Testis (tissue), 2 donors: ENCODE measurements at regions not wholly inside any gene's neighbourhood (a gene's known extent, or its start where the extent isn't known, plus 50 kb on each side); places are given as distances from the start of the nearest gene placed in this dataset.
"Not testable (repeated sequence)": the region's sequence is repeated elsewhere in the genome, so short reads cannot be mapped to it uniquely, and the experiment has no call there.

Experiments used
- DNase-seq: peaks from one replicate; pipeline ENCODE4 v3.0.0-alpha.2; 2019
- H3K27ac ChIP-seq, 2 donors: fragments of 200-600 bp; sonication (generic); one replicate each; pipeline ENCODE4 v1.5.1; 2019
- H3K27me3 ChIP-seq: fragments of 200-600 bp; sonication (generic); one replicate; pipeline ENCODE4 v1.5.1; 2019
- H3K36me3 ChIP-seq: fragments of 200-600 bp; sonication (generic); one replicate; pipeline ENCODE4 v1.5.1; 2017; ENCODE audit warnings: low read depth; ENCODE audit errors: missing control alignments
- H3K4me1 ChIP-seq: fragments of 200-600 bp; sonication (generic); one replicate; pipeline ENCODE4 v1.5.1; 2019
- H3K4me3 ChIP-seq, 2 donors: fragments of 200-600 bp; sonication (generic); one replicate each; pipeline ENCODE4 v1.5.1; 2017 to 2019
- H3K9me3 ChIP-seq: fragments of 200-600 bp; sonication (generic); one replicate; pipeline ENCODE4 v1.5.1; 2017
- CTCF ChIP-seq, 3 experiments: fragments of 450-650 bp in 2 of 3; fragments of 200-600 bp in 1 of 3; sonication (generic) in 1 of 3; IDR thresholded peaks; one replicate each; pipeline ENCODE4 v1.5.1; 2016 to 2019; ENCODE audit warnings: antibody characterized with exemption in 3 of 3, mild to moderate bottlenecking in 2 of 3, moderate library complexity in 1 of 3
- POLR2A ChIP-seq: fragments of 450-650 bp; IDR thresholded peaks from one replicate; pipeline ENCODE4 v1.6.1; 2017; ENCODE audit warnings: antibody characterized with exemption, mild to moderate bottlenecking, moderate library complexity
- WGBS, 2 donors: methylation state at CpG; one replicate each; pipeline ENCODE4 v1.1.5; 2018; 5-methylcytosine and 5-hydroxymethylcytosine counted together
- intact Hi-C: fragments of 100-400 bp; cut with DNase I; formaldehyde crosslinking; loops from one replicate; pipeline ENCODE4 v1.15.1; 2023; ENCODE audit warnings: low total_unique reads

DNA sequence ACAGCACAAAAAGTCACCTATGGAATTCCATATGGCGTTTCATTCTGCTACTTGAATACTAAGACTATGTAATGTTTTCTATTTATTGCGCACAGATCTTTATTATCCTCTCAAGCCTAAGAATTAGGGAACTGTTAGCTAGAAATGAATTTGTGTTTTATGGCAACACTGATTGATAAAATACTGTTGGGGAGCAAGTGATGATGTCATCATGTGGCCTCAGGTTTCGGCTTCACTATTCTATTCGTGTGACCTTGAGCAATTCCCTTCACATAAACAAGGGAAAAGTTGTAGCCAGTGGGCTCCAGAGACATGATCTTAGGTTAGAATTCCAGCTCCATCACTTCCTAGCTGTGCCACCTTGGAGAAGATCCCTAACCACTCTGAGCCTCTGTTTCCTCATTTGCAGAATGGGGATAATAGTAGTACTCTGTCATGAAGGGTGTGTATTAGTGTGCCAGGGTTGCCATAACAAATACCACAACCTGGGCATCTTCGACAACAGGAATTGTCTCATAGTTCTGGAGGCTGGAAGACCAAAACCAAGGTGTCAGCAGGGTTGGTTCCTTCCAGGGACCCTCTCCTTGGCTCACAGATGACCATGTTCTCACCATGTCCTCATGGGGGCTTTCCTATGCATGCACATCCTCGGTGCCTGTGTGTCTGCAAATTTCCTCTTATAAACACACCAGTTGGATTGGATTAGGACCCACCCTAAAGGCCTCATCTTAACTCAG is 371.2 kb downstream of the RRAGC start:
- H3K9me3 ChIP-seq, result no peaks in the 10 kb centered on the region
- no peak overlapping the region for H3K27ac ChIP-seq
- no peak for DNase-seq
- H3K27me3 ChIP-seq, result no peaks in the 10 kb centered on the region
- TF ChIP-seq CTCF (IDR thresholded peaks at IDR 0.05) (no peak), POLR2A (no peak)
- no peak overlapping the region for H3K4me3 ChIP-seq
- no peaks in the 10 kb centered on the region for H3K4me1 ChIP-seq
- intact Hi-C loops, result no loop called here
- no peaks in the 10 kb centered on the region for H3K36me3 ChIP-seq
- WGBS, 2 donors, result 86 to 91% methylated on average over 6 of the region's 6 CpGs

DNA sequence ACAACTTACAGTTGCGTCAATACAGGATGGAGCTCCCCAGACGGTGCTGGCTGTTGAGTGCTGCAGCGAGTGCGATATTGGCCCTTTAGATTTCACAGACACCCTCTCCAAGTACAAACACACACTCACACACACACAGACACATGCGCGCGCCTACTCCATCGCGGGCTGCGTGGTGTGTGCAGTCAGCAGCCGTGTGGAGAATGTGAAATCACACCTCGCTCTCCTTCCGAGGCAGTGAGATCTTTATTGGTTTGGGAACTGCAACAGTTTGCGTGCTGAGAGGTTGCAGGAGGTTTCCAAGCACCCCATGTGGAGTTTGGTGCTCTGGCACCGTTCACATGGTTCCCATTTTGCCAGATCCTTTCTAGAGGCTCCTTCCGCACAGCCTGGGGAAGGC is 372.2 kb downstream of the RRAGC start:
- H3K4me1 ChIP-seq, result no peaks in the 10 kb centered on the region
- no peak overlapping the region for H3K27ac ChIP-seq
- TF ChIP-seq POLR2A (no peak), CTCF (IDR thresholded peaks at IDR 0.05) (no peak)
- no peaks in the 10 kb centered on the region for H3K36me3 ChIP-seq
- DNase-seq, result no peak
- no peak overlapping the region for H3K4me3 ChIP-seq
- 77 to 82% methylated on average over 16 of the region's 16 CpGs for WGBS, 2 donors
- intact Hi-C loops, result no loop called here
- no peaks in the 10 kb centered on the region for H3K27me3 ChIP-seq
- H3K9me3 ChIP-seq, result no peaks in the 10 kb centered on the region

GRCh38 chr1:38486085-38486484 is 373.5 kb downstream of the RRAGC start:
- TF ChIP-seq POLR2A (no peak), CTCF (IDR thresholded peaks at IDR 0.05) (no peak)
- Histone ChIP-seq H3K4me3 (no peak overlapping the region), H3K27ac (no peak overlapping the region), H3K27me3 (no peaks in the 10 kb centered on the region), H3K4me1 (no peaks in the 10 kb centered on the region), H3K9me3 (no peaks in the 10 kb centered on the region), H3K36me3 (no peaks in the 10 kb centered on the region)
- 70 to 74% methylated on average over 5 of the region's 5 CpGs for WGBS, 2 donors
- DNase-seq, result no peak
- intact Hi-C loops, result no loop called here

GRCh38 chr1:38481871-38482826 is 377.4 kb downstream of the RRAGC start:
- H3K27me3 ChIP-seq, result no peaks in the 10 kb centered on the region
- TF ChIP-seq POLR2A (no peak), CTCF (IDR thresholded peaks at IDR 0.05) (no peak)
- 83 to 91% methylated on average over 10 to 11 of the region's 11 CpGs for WGBS, 2 donors
- no peak for DNase-seq
- peaks cover 1% of the 10 kb centered on the region for H3K4me1 ChIP-seq
- no peak overlapping the region for H3K4me3 ChIP-seq
- intact Hi-C loops, result no loop called here
- no peak overlapping the region for H3K27ac ChIP-seq
- H3K36me3 ChIP-seq, result no peaks in the 10 kb centered on the region
- no peaks in the 10 kb centered on the region for H3K9me3 ChIP-seq

DNA sequence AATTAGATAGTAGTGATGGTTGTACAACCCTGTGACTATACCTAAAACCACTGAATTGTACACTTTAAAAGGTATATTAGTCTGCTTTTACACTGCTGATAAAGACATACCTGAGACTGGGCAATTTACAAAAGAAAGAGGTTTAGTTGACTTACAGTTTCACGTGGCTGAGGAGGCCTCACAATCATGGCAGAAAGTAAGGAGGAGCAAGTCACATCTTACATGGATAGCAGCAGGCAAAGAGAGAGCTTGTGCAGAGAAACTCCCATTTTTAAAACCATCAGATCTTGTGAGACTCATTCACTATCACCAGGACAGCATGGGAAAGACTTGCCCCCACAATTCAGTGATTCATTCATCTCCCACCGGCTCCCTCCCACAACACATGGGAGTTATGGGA is 379.9 kb downstream of the RRAGC start:
- H3K27me3 ChIP-seq, DNase-seq, H3K9me3 ChIP-seq, H3K27ac ChIP-seq, H3K4me3 ChIP-seq, H3K36me3 ChIP-seq, intact Hi-C loops: not testable (repeated sequence)
- peaks cover 11% of the 10 kb centered on the region for H3K4me1 ChIP-seq
- WGBS, 2 donors, result 85 to 86% methylated on average over 2 of the region's 2 CpGs
